Neural crest cell (in vitro differentiated cells): ENCODE measurements at regions not wholly inside any gene's neighbourhood (a gene's known extent, or its start where the extent isn't known, plus 50 kb on each side); places are given as distances from the start of the nearest gene placed in this dataset.
"Not testable (repeated sequence)": the region's sequence is repeated elsewhere in the genome, so short reads cannot be mapped to it uniquely, and the experiment has no call there.

Experiments
- DNase-seq: peaks from one replicate; pipeline ENCODE4 v3.0.0; 2021; ENCODE audit warnings: low read depth, mixed read lengths, low spot score
- H3K27ac Mint-ChIP-seq: one replicate; pipeline ENCODE4 v1.8.0; 2021; ENCODE audit warnings: mild to moderate bottlenecking, mixed read lengths; ENCODE audit not compliant: unreplicated experiment
- H3K27me3 Mint-ChIP-seq: 2 replicates; pipeline ENCODE4 v1.8.0; 2021; ENCODE audit warnings: low read depth, mild to moderate bottlenecking, mixed read lengths
- H3K36me3 Mint-ChIP-seq: 2 replicates; pipeline ENCODE4 v1.8.0; 2021; ENCODE audit warnings: low read depth, mild to moderate bottlenecking, mixed read lengths
- H3K4me1 Mint-ChIP-seq: 2 replicates; pipeline ENCODE4 v1.8.0; 2021; ENCODE audit warnings: mixed read lengths
- H3K4me3 Mint-ChIP-seq: one replicate; pipeline ENCODE4 v1.8.0; 2021; ENCODE audit warnings: mild to moderate bottlenecking, mixed read lengths
- H3K9me3 Mint-ChIP-seq: 2 replicates; pipeline ENCODE4 v1.8.0; 2021; ENCODE audit warnings: mixed read lengths
- TF ChIP-seq, protein P1 (sequence below): fragments of 200-600 bp; sonication (generic); conservative IDR thresholded peaks from 2 replicates; pipeline ENCODE4 v1.5.0; 2021; ENCODE audit warnings: antibody characterized with exemption, mild to moderate bottlenecking

DNA sequence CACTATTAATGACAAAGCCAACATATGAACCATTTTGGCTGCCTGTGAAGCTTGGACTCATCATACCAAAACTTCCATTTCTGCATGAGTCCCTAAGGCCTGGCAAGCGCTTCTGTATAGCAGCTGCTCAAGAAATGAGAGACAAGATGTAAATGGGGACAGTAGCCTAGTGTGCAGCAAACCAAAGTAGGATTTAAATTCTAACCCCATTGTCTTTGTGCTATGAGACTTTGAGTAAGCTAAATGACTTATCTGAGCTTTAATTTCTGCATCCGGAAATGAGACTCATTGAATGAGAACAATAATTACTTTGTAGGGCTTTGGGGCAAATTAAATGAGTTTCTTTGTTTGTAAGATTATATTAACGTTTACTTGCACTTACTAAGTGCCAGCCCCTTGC, 536.4 kb upstream of the CDH7 start:
- H3K36me3 Mint-ChIP-seq: no peaks in the 10 kb centered on the region
- H3K9me3 Mint-ChIP-seq: no peaks in the 10 kb centered on the region
- H3K27me3 Mint-ChIP-seq: no peaks in the 10 kb centered on the region
- TF ChIP-seq, protein P1, sequence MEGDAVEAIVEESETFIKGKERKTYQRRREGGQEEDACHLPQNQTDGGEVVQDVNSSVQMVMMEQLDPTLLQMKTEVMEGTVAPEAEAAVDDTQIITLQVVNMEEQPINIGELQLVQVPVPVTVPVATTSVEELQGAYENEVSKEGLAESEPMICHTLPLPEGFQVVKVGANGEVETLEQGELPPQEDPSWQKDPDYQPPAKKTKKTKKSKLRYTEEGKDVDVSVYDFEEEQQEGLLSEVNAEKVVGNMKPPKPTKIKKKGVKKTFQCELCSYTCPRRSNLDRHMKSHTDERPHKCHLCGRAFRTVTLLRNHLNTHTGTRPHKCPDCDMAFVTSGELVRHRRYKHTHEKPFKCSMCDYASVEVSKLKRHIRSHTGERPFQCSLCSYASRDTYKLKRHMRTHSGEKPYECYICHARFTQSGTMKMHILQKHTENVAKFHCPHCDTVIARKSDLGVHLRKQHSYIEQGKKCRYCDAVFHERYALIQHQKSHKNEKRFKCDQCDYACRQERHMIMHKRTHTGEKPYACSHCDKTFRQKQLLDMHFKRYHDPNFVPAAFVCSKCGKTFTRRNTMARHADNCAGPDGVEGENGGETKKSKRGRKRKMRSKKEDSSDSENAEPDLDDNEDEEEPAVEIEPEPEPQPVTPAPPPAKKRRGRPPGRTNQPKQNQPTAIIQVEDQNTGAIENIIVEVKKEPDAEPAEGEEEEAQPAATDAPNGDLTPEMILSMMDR: no peak
- no peaks in the 10 kb centered on the region for H3K4me1 Mint-ChIP-seq
- no peak for DNase-seq
- H3K4me3 Mint-ChIP-seq: no peak overlapping the region
- no peak overlapping the region for H3K27ac Mint-ChIP-seq

DNA sequence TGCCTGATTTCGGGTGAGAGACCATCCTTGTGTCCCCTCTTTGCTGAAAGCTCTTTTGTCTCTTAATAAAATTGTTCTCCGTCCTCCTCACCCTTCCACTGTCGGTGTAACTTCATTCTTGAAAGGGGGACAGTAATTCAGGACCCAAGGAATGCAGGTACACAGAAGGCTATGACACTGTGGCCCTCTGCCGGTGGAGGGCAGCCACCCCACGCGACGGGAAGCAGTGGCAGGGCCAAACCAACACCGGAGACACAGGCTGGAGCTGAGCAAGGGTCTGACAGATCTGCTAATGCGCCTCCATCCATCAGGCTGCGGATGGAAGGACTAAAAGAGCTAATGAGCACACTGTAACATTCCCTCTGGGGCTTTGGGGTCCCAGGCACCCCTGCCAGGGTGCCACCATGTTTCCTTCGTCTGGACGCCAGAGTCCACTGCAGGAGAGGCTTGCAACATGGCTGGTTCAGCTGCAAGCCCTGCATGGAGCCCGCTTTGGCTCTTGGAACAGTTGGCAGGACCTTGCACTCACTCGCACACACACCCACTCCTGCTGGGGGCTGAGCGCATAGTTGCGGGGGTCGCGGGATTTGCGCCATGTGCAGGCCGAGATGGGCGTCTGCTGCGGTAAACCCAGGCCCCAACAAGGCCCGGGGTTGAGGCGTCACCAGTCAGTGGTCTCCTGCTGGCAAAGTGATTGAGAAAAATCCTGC, 544.1 kb upstream of the CDH7 start:
- H3K4me1 Mint-ChIP-seq: no peaks in the 10 kb centered on the region
- H3K27ac Mint-ChIP-seq: no peak overlapping the region
- no peak overlapping the region for H3K4me3 Mint-ChIP-seq
- no peaks in the 10 kb centered on the region for H3K9me3 Mint-ChIP-seq
- no peaks in the 10 kb centered on the region for H3K36me3 Mint-ChIP-seq
- no peak for DNase-seq
- TF ChIP-seq, protein P1: peak; percentile 40
- no peaks in the 10 kb centered on the region for H3K27me3 Mint-ChIP-seq

DNA sequence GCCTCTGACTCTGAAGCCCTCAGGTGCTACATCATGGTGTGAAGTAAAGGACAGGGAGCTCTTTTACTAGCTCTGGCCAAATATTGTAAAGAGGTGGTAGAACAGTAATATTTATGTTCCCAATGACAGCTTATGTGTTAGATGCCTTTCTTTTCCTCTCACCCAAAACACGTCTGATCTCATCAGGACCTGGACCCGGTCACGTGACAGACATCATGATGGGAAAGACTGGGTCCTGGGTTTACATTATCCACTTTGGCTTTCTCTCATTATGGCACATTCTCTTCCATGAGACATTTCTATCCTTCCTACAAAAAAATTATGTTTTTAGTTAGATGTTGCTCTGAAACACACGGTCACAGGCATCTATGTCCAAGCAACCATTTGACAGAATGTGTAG, 548.7 kb upstream of the CDH7 start:
- no peaks in the 10 kb centered on the region for H3K27me3 Mint-ChIP-seq
- no peaks in the 10 kb centered on the region for H3K36me3 Mint-ChIP-seq
- H3K4me3 Mint-ChIP-seq: no peak overlapping the region
- H3K27ac Mint-ChIP-seq: no peak overlapping the region
- TF ChIP-seq, protein P1: no peak
- H3K4me1 Mint-ChIP-seq: no peaks in the 10 kb centered on the region
- no peaks in the 10 kb centered on the region for H3K9me3 Mint-ChIP-seq
- no peak for DNase-seq

DNA sequence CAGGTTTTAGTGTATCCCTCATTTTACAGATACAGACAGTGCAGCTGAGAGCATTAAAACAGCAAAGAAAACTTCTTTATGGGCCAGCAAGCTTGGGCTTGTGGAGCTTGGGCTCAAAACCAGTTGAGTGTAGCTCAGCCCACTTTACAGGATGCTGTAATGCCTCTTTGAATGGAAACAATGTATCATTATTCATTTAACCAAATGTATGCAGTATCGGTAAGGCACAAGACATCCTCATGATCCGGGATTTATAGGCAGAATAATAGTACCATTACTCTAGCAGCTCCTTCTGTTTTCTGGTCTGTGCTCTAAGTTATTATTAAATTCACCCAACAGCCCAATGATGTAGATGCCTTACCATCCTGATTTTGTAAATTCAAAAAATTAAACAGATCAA, 575.1 kb upstream of the CDH7 start:
- Mint-ChIP-seq H3K27ac (no peak overlapping the region), H3K4me1 (no peaks in the 10 kb centered on the region), H3K36me3 (no peaks in the 10 kb centered on the region), H3K4me3 (no peak overlapping the region), H3K27me3 (no peaks in the 10 kb centered on the region), H3K9me3 (peaks cover 8% of the 10 kb centered on the region)
- TF ChIP-seq, protein P1: no peak
- DNase-seq: no peak

DNA sequence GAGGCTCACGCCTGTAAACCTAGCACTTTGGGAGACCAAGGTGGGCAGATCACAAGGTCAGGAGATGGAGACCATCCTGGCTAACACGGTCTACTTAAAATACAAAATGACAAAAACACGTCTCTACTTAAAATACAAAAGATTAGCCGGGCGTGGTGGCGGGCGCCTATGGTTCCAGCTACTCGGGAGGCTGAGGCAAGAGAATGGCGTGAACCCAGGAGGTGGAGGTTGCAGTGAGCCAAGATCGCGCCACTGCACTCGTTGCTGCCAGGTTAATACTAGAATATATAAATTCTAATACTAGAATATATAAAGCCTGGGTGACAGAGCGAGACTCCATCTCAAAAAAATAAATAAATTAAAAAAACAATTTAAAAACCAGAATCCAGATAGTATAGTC, 588.7 kb upstream of the CDH7 start:
- not testable (repeated sequence) for H3K36me3 Mint-ChIP-seq, H3K9me3 Mint-ChIP-seq, H3K4me1 Mint-ChIP-seq, H3K27ac Mint-ChIP-seq, H3K27me3 Mint-ChIP-seq, DNase-seq, H3K4me3 Mint-ChIP-seq

DNA sequence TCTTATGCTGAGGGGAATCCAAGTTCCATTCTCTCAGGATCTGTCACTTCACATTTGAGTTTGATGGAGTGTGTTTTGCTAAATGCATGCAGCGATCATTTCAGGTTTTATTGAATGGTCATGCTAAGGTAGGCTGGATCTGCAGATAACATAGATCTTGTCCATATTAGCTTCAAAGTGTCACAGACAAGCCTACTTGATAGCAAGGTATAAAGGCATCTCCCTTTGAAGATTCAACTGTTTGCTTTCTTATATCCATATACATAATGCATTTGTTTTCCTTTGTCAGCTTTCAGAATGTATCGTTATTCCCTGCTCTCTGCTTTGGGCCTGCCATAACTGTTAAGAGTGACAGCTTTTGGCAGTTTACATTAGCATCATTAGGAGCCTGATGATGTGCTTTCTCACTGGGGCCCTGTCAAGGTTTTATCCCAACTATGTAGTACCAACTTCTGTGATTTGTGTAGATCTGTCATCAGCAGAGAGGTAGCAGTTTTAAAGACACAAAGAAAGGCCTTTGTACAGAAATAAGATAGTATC, 604.3 kb upstream of the CDH7 start:
- no peaks in the 10 kb centered on the region for H3K27me3 Mint-ChIP-seq
- TF ChIP-seq, protein P1: no peak

More for the DNA sequence above, 604.3 kb upstream of the CDH7 start:
- DNase-seq: no peak
- H3K27ac Mint-ChIP-seq: no peak overlapping the region
- no peaks in the 10 kb centered on the region for H3K4me1 Mint-ChIP-seq
- H3K4me3 Mint-ChIP-seq: no peak overlapping the region
- peaks cover 5% of the 10 kb centered on the region for H3K9me3 Mint-ChIP-seq
- H3K36me3 Mint-ChIP-seq: no peaks in the 10 kb centered on the region
